ENCODE measurements at regions not wholly inside any gene's neighbourhood (a gene's known extent, or its start where the extent isn't known, plus 50 kb on each side); places are given as distances from the start of the nearest gene placed in this dataset.

- Histone ChIP-seq H3K14ac (ENCODE audit: insufficient read depth, low read length) (no peak overlapping the region), H3K9me3 (ENCODE audit: control insufficient read depth, low read depth, low read length) (no peaks in the 10 kb centered on the region), H3K4ac (ENCODE audit: low read depth, low read length) (no peak overlapping the region), H2BK5ac (ENCODE audit: insufficient read length, low read length) (no peak overlapping the region), H3K79me2 (ENCODE audit: insufficient read depth, low read length) (no peaks in the 10 kb centered on the region), H2BK120ac (ENCODE audit: low read depth, low read length, poor library complexity, severe bottlenecking) (no peak overlapping the region), H2AFZ (ENCODE audit: low read length) (no peak overlapping the region), H3K4me1 (ENCODE audit: insufficient read depth, low read length) (no peaks in the 10 kb centered on the region), H4K91ac (ENCODE audit: insufficient read length, low read depth, low read length) (no peak overlapping the region), H4K5ac (ENCODE audit: insufficient read length, low read depth, low read length) (no peak overlapping the region), H3K23me2 (ENCODE audit: insufficient read length, low read depth, low read length, poor library complexity, severe bottlenecking) (no peaks in the 10 kb centered on the region), H2AK5ac (ENCODE audit: insufficient read length, low read length) (no peak overlapping the region), H3K23ac (ENCODE audit: insufficient read length, low read depth, low read length) (no peak overlapping the region), H4K8ac (replicated peaks; ENCODE audit: insufficient read length, low read depth, low read length) (no peak overlapping the region), H2BK15ac (ENCODE audit: low read depth, low read length) (no peak overlapping the region), H3T11ph (ENCODE audit: low read length) (no peak overlapping the region), H2BK12ac (ENCODE audit: insufficient read length, low read depth, low read length) (no peak overlapping the region), H2BK20ac (ENCODE audit: low read depth, low read length, poor library complexity, severe bottlenecking) (no peak overlapping the region), H3K4me2 (ENCODE audit: insufficient read depth, insufficient read length, low read length) (no peak overlapping the region), H3K56ac (ENCODE audit: insufficient read length, low read depth, low read length) (no peak overlapping the region), H3K9ac (ENCODE audit: extremely low read depth, insufficient read length, low read length) (no peak overlapping the region), H3K18ac (ENCODE audit: insufficient read length, low read depth, low read length) (no peak overlapping the region), H3K27ac (ENCODE audit: insufficient read length, low read depth, low read length) (no peak overlapping the region), H4K20me1 (ENCODE audit: control insufficient read depth, insufficient read depth, insufficient read length) (no peaks in the 10 kb centered on the region), H3K27me3 (ENCODE audit: insufficient read depth, low read length) (no peaks in the 10 kb centered on the region), H3K79me1 (ENCODE audit: insufficient read depth, low read depth, low read length, poor library complexity, severe bottlenecking) (no peaks in the 10 kb centered on the region)
- Mint-ChIP-seq H3K27me3 (ENCODE audit: low read depth) (no peaks in the 10 kb centered on the region), H3K36me3 (ENCODE audit: insufficient read depth in 1 of 3, low read depth in 3 of 3) (peaks cover 0 to under 1% (median 0%) of the 10 kb centered on the region in 3 experiments; a peak in 1 of 7 replicates), H3K4me1 (no peaks in the 10 kb centered on the region), H3K27ac (no peak overlapping the region), H3K9me3 (peaks cover under 1 to 3% of the 10 kb centered on the region in 2 experiments; a peak in 2 of 5 replicates), H3K4me3 (no peak overlapping the region)
- TF ChIP-seq CTCF (conservative IDR thresholded peaks at IDR 0.05): no peak
- WGBS (ENCODE audit: extremely low coverage, insufficient read length, low lambda C conversion rate): no CpG with 5 or more reads among the region's 2 CpGs
- no peak for DNase-seq
These were observed 122.7 kb upstream of the TJP1 start for GRCh38 chr15:29944925-29945324.
